ENCODE measurements at regions not wholly inside any gene's neighbourhood (a gene's known extent, or its start where the extent isn't known, plus 50 kb on each side); places are given as distances from the start of the nearest gene placed in this dataset.

GRCh38 chr17:13775450-13775849 is 173.7 kb upstream of the HS3ST3A1 start:
- no peak for TF ChIP-seq FOXM1 (IDR thresholded peaks at IDR 0.05; ENCODE audit: borderline replicate concordance, low read depth)
- TF ChIP-seq TCF12 (IDR thresholded peaks at IDR 0.05; ENCODE audit: low read depth), result no peak
- TF ChIP-seq TAF1 (IDR thresholded peaks at IDR 0.05; ENCODE audit: low read depth), result no peak
- no peak for TF ChIP-seq ZBTB7A (IDR thresholded peaks at IDR 0.05; ENCODE audit: low read depth)
- TF ChIP-seq CREB1 (IDR thresholded peaks at IDR 0.05; ENCODE audit: low read depth), result no peak
- TF ChIP-seq RAD21 (IDR thresholded peaks at IDR 0.05; ENCODE audit: low read depth), result no peak
- TF ChIP-seq, protein P1, sequence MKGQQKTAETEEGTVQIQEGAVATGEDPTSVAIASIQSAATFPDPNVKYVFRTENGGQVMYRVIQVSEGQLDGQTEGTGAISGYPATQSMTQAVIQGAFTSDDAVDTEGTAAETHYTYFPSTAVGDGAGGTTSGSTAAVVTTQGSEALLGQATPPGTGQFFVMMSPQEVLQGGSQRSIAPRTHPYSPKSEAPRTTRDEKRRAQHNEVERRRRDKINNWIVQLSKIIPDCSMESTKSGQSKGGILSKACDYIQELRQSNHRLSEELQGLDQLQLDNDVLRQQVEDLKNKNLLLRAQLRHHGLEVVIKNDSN (IDR thresholded peaks at IDR 0.05), result no peak
- TF ChIP-seq, protein P2, sequence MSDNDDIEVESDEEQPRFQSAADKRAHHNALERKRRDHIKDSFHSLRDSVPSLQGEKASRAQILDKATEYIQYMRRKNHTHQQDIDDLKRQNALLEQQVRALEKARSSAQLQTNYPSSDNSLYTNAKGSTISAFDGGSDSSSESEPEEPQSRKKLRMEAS (IDR thresholded peaks at IDR 0.05), result no peak
- TF ChIP-seq, protein P3, sequence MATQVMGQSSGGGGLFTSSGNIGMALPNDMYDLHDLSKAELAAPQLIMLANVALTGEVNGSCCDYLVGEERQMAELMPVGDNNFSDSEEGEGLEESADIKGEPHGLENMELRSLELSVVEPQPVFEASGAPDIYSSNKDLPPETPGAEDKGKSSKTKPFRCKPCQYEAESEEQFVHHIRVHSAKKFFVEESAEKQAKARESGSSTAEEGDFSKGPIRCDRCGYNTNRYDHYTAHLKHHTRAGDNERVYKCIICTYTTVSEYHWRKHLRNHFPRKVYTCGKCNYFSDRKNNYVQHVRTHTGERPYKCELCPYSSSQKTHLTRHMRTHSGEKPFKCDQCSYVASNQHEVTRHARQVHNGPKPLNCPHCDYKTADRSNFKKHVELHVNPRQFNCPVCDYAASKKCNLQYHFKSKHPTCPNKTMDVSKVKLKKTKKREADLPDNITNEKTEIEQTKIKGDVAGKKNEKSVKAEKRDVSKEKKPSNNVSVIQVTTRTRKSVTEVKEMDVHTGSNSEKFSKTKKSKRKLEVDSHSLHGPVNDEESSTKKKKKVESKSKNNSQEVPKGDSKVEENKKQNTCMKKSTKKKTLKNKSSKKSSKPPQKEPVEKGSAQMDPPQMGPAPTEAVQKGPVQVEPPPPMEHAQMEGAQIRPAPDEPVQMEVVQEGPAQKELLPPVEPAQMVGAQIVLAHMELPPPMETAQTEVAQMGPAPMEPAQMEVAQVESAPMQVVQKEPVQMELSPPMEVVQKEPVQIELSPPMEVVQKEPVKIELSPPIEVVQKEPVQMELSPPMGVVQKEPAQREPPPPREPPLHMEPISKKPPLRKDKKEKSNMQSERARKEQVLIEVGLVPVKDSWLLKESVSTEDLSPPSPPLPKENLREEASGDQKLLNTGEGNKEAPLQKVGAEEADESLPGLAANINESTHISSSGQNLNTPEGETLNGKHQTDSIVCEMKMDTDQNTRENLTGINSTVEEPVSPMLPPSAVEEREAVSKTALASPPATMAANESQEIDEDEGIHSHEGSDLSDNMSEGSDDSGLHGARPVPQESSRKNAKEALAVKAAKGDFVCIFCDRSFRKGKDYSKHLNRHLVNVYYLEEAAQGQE (IDR thresholded peaks at IDR 0.05; ENCODE audit: low read depth), result no peak
- no peak for TF ChIP-seq CEBPB (IDR thresholded peaks at IDR 0.05)

- TF ChIP-seq RAD21 (IDR thresholded peaks at IDR 0.05; ENCODE audit: low read depth) (no peak), TCF12 (IDR thresholded peaks at IDR 0.05; ENCODE audit: low read depth) (no peak), EP300 (IDR thresholded peaks at IDR 0.05; ENCODE audit: borderline replicate concordance) (no peak), EGR1 (IDR thresholded peaks at IDR 0.05) (no peak), TAF1 (IDR thresholded peaks at IDR 0.05; ENCODE audit: low read depth) (no peak), NFIC (IDR thresholded peaks at IDR 0.05) (no peak), ZBTB7A (IDR thresholded peaks at IDR 0.05; ENCODE audit: low read depth) (no peak), YY1 (IDR thresholded peaks at IDR 0.05; ENCODE audit: low read depth) (no peak), CREB1 (IDR thresholded peaks at IDR 0.05; ENCODE audit: low read depth) (no peak), FOXM1 (IDR thresholded peaks at IDR 0.05; ENCODE audit: borderline replicate concordance, low read depth) (no peak), CEBPB (IDR thresholded peaks at IDR 0.05) (no peak), TEAD4 (IDR thresholded peaks at IDR 0.05) (no peak)
- TF ChIP-seq, protein P1 (IDR thresholded peaks at IDR 0.05), result no peak
- TF ChIP-seq, protein P2 (IDR thresholded peaks at IDR 0.05), result no peak
- TF ChIP-seq, protein P3 (IDR thresholded peaks at IDR 0.05; ENCODE audit: low read depth), result no peak
These were observed 174.4 kb upstream of the HS3ST3A1 start for GRCh38 chr17:13776027-13776551.

DNA sequence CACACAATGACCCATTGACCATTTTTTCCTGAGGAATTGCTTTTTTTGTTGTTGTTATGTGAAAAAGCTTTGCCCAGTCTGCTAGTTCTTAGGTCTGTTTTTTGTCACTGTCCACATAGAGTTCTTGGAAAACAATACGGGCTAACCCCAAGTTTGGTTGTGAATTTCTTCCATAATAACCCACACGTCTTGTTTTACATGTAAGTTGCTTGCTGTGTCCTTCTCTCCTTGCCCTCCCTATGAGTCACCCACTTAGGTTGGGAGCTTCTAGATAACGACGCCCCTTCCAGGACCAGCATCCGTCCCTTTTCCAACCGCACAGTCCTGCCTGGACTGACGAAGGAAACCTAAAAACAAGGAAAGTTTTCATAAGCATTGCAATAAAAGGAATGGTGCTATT is 175.3 kb upstream of the HS3ST3A1 start:
- TF ChIP-seq, protein P1 (IDR thresholded peaks at IDR 0.05), result no peak
- TF ChIP-seq, protein P2 (IDR thresholded peaks at IDR 0.05), result no peak
- TF ChIP-seq EP300 (IDR thresholded peaks at IDR 0.05; ENCODE audit: borderline replicate concordance) (no peak), ZBTB7A (IDR thresholded peaks at IDR 0.05; ENCODE audit: low read depth) (no peak), YY1 (IDR thresholded peaks at IDR 0.05; ENCODE audit: low read depth) (no peak), CEBPB (IDR thresholded peaks at IDR 0.05) (no peak), TCF12 (IDR thresholded peaks at IDR 0.05; ENCODE audit: low read depth) (no peak), NFIC (IDR thresholded peaks at IDR 0.05) (no peak), TAF1 (IDR thresholded peaks at IDR 0.05; ENCODE audit: low read depth) (no peak), FOXM1 (IDR thresholded peaks at IDR 0.05; ENCODE audit: borderline replicate concordance, low read depth) (no peak), CREB1 (IDR thresholded peaks at IDR 0.05; ENCODE audit: low read depth) (no peak), RAD21 (IDR thresholded peaks at IDR 0.05; ENCODE audit: low read depth) (no peak)
- TF ChIP-seq, protein P3 (IDR thresholded peaks at IDR 0.05; ENCODE audit: low read depth), result no peak
